Stimulated activated naive CD4-positive, alpha-beta T cell (primary cell): ENCODE measurements at regions not wholly inside any gene's neighbourhood (a gene's known extent, or its start where the extent isn't known, plus 50 kb on each side); places are given as distances from the start of the nearest gene placed in this dataset.

Experiments used
- DNase-seq, 6 experiments: peaks; one replicate each; lab custom pipeline; 2025; lab: John Stamatoyannopoulos, UW

DNA sequence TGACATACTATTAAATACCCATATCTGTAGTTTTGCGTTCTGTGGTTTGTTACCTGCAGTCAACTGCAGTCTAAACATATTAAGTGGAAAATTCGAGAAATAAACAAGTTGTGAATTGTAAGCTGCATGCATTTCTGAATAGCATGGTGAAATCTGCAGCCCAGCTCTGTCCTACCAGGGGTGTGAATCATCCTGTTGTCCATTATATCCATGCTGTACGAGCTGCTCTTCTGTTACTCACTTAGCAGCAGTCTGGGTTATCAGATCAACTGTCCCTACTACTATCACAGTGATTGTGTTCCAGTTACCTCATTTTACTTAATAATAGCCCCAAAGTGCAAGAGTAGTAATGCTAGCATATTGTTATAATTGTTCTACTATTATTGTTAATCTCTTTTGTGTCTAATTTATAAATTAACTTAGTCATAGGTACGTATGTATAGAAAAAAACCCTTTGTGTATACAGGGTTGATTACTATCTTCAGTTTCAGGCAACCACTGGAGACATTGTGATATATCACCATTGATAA, 173.7 kb upstream of the FAT4 start:
- DNase-seq = no peak

DNA sequence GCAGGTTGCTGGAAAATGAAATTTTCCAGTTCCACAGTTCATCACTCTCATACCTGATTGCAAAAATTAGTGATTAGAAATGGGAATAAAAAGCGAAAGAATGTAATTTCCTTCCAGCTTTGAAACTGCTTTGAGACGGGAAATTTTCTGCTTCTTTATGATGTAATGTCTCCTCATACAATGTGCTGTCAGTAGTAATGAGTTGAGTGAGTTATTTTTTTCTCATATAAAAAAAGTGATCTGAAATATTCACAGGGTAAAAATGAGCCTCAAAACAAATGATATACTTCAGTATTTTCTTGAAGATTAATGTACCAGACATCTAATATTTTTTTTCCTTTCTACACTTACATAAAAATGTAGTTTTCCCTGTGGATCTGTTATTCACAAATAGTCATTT, 179.1 kb upstream of the FAT4 start:
- DNase-seq = no peak

DNA sequence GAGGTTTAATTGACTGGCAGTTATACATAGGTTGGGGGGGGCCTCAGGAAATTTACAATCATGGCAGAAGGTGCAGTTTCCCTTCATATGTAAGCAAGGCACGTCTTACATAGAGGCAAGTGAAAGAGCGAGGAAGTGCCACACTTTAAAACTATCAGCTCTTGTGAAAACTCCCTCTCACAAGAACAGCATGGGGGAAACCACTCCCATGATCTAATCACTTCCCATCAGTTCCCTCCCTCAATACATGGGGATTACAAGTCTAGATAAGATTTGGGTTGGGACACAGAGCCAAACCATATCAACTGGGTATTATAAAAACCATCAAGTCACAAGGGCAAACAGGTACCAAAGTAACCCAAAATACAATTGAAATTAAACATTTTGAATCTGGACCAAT, 182.0 kb upstream of the FAT4 start:
- no peak for DNase-seq

DNA sequence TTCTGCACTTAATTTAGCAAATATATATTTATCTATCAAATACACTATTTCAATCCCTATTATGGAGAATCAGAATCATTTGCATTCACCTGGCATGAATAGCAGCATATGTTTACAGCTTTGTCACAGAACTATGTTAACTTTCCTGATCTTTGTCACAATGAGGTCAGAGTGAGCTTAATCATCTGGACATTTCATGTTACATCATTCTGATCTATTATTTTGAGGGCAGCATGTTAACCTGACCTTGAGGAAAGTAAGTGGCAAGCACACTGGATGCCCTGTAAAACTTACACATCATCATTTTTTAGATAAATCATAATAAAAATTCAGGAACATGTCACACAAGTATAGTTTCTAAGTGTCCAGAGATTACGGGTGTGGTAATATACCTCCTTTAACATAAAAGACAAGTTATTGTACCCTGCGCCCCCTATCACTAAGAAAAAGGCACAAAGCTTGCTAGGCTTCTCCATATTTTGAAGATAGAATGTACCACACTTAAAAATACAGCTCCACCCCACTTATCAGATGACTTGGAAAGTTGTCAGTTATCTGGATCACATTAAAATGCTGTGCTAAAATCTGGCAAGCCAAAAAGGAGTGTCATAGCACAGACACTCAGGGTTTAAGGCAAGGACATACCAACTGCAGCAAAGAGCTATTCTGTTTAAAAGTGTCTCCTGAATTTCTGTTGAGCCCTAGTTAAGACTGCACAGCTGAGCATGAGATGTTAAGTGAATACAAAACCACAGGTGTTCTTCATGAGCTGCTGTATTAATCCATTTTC, 182.7 kb upstream of the FAT4 start:
- DNase-seq = no peak

DNA sequence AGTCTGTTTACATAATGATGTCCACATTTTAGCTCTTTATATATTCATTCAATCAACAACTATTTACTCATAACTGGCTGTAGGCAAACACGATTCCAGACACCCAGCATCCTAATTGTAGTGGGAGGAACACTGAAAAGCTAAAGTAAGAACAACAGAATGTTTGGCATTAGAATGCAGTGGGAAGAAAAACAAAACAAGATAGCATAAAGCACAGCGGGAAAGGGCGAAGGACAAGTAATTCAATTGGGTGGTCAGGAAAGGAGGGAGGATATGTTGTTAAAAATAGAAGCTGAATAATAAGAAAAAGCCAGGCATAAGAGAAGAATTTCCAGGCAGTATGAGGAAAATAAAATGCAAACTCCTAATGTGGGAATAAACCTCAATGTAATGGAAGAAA, 189.5 kb upstream of the FAT4 start:
- DNase-seq = no peak

DNA sequence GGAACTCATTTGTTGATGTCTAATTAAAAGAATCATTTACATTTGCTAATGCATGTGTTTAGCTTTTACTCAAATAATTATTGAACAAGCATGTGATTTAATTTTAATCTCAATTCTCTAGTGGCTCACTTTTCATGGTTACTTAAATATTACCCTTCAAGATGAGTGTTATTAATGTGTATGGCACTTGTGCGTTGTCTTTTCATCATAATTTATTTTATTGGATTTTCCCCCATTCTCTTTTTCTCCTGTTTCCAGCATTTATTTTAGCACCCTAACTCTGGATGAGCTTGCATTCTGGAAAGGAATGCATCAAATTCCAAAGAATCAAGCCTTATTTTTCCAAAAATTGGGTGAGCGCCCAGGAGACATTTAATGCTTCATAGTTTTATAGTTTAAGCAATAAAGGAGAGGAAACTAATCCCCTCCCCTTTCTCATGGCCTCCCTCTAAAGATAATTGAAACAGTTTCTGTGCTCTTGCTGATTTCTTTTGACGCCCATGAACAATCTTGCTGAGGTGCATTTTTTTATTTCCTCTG, 191.1 kb upstream of the FAT4 start:
- DNase-seq = no peak

DNA sequence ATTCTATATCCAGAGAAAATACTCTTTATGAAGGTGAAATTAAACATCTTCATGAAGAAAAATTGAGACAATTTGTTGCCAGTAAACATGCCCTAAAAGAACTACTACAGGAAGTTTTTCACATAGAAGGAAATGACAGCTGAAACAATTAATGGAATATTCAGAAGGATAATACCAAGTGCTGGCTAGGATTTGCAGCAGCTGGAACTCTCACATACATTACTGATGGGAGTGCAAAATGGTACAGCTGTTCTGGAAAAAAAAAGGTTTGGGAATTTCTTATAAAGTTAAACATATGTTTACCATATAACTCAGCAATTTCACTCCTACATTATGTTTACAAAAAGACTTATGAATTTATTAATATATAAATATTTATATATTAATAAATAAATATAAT, 193.2 kb upstream of the FAT4 start:
- no peak for DNase-seq

DNA sequence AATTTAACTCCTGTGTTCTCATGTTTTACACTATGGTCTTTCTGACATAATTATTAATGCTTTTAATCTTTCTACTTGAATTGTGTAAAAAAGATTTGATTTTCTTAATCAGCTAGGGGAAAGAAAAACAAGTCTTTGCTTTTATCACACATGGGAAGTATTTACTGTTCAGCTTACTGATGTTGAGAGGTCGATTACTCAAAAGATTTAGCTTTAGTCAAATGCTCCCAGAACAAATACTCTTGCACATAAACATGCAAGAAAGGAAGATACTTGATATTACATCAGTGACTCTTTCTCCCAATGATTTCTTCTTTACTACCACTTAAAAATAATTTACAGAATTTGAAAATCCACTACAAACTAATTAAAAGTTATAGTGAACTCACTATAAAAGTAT, 198.3 kb upstream of the FAT4 start:
- DNase-seq = no peak

DNA sequence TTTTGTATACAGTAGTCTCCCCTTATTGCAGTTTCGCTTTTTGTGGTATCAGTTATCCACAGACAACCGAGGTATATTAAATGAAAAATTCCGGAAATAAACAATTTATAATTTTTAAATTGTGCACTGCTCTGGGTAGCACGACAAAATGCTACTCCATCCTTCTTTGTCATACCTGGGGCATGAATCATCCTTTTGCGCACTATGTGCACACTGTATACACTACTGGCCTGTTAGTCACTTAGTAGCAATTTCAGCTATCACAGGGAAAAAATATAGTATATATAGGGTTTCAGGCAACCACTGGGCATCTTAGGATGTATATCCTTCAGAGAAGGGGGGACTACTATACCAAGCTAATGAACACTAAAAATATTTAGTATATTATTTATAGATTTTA, 198.8 kb upstream of the FAT4 start:
- DNase-seq = no peak

DNA sequence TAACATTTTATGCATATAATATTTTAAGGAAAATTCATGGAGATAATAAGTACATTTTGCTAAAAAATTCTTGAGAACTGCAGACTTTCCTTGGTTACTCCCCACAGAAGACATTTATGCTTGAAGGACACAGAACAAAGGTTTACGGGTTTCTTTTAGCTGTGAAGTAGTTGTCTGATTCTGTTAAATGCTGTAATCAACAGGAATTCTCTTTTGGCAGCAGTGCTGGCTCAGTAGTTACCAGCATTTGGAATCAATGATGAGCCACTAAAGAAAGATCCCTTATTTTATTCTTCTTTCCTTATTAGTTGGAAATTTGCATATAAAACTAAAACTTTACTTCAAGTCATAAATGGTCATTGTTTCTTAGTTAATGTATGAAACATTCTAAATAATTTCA, 199.3 kb upstream of the FAT4 start:
- DNase-seq = no peak

DNA sequence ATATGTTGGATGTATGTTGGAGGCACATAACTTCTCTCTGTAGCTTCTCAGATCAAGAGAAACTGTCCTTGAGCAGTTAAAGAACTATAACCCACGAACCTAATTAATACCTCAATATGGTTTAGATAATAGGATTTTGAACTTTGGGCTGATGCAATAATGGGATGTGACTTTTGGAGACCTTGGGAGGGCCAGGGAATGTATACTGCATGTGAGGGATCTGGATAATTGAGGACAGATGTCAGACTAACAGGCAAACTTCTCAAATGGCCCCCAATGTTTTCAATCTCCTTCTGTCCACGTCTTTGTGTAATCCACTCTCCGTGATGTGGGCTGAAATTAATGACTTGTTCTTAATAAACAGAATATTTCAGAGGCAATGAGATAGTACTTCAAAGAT, 202.2 kb upstream of the FAT4 start:
- DNase-seq = no peak

DNA sequence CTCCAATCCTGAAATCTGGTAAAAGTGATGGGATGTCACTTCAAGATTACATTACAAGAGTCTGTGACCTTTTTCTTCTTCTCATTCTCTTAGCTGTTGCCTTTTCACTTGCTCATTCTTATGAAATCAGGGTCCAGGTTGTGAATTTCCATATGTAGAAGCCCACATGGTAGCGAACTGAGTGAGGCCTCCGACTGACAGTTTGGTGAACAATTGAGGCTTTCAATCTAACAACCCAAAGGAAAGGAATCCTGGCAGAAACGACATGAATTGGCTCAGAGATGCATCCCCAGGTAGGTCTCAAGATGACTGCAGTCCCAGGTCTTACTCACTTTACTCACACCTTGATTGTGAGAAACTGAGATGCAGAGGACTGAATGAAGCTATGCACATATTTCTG, 203.4 kb upstream of the FAT4 start:
- DNase-seq = no peak

DNA sequence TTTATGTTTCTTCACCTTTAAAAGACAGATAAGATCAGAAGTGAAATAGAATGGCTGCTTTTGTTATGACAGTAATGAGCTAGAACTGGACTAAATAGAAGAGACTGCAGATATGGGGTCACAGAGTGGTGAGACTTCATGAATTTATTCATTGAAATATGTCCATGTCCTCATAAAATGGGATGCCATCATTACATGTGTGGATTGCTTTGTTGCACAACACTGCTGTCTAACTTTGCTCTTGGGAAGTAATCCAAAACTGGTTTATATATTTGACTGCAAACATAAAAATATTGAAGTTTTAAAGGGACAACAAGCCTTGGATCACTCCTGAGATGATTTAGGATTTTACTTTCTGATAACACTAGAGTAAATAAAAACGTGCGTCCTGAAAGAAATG, 209.2 kb upstream of the FAT4 start:
- no peak for DNase-seq

DNA sequence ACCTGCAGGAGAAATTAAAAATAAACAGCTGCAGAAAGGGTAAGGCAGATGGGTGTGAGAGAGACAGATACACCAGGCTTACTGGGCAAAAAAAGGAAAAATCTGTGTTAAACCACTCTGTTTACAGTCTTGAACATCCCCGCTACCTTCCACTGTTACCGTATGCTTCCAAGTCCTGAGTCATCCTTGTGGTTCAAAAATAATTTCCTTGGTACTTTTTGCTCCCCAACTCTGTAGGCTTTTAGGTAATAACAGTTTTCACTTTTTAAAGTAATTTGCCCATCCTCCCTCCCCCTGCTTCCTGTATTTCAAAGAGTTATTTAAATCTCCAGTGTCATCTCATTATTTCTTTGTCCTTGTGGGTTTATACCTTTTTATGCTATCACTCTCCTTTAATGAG, 210.1 kb upstream of the FAT4 start:
- no peak for DNase-seq

DNA sequence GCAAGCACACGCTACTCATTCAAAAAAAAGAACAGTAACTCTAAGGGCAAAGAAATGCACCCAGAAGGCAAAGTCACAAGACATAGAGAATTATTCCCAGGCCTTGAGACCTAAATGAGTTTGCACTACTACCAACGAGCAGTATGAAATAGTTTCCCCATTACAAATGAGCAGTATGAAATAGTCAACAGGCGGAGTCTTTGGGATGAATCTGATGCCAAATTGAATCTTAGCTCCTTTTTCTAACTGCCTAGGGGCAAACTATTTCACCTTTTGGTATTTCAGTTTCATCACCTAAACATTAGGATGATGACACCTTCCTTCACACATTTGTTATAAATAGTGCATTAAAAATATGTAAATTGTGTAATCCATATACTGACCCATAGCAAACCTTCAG, 213.0 kb upstream of the FAT4 start:
- DNase-seq = no peak

DNA sequence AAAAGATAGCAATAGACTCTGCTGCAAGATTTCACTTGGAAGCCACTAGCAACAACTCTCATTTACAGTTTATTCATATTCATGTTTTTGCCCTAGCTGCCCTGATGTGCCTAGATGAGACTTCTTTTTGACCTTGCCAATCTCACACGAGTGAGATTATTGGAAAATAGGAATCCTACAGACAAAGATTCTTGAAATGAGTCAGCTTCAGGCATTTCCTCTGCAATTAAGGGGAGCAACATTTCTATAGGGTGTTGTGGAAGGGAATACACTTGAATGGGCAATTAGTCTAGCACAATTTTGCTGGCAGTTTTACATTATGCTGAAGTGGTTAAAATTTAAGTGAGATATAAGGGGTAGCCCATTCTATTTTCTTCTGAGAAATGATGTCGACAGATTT, 217.0 kb upstream of the FAT4 start:
- DNase-seq = no peak

DNA sequence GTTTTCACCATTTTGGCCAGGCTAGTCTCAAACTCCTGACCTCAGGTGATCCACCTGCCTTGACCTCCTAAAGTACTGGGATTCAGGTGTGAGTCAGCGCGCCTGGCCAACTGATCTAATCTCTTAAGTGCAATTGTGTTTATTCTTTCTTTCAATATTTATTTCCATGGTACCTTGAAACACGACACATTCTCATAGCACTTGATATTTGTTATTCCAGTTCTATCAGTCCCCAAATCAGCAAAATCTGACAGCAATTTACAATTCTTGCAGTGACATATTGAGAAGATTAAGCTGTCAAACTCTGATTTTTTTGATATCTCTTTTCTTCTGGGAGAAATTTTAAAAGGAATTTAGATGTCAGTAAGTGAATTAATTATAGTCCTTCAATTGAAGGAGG, 218.1 kb upstream of the FAT4 start:
- DNase-seq = no peak

DNA sequence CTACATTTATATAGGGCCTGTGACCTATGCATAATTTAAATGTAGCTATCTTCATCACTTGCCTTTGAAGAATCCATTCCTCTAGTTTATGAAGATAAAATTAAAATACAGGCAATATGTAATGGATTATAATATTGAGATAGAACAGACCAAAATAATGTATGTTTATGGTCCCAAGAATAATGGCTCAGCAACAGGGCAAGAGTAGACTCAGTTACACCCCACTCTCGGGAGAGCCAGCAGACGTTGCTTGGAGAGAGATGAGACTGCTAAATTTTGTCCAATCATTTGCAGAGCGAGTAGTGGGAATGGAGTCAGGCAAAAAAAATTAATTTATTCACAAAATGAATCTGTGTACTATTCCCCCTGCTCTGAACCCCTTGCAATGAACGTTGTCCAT, 223.2 kb upstream of the FAT4 start:
- DNase-seq = no peak

DNA sequence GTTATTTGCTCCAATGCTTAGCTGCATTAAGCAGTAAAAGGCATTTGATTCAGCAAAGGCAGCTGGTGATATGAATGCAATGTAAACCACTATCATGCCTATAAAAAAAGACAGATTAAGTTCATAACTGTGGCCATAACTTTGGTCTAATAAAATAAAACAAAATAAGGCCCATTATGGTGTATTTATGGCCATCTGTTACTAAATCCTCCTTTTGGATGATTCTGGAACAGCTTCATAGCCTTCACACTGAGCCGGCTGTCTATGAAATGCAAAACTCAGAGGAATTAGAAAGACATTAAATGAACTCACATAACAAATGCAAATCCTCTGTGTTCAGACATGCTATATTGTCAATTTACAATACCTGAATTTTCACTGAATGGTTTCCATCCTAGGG, 223.7 kb upstream of the FAT4 start:
- DNase-seq = no peak

DNA sequence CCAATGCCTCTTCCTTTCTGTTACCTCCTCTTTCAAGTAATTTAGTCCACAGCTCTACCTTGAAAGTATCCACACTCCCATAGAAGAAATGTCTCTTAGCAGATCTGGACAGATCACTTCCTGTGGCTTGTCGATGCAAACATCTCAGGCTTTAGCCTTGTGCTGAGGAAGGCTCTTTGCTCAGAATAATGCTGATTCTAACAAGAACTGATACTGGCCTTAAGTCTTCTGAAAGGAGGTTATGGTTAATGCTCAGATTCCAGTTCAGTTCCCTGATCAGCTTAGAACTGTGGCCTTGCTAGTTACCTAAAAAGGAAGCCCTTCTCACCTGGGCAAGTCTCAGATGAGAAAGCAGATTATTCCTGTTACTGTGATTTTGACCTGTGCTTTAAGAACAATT, 230.1 kb upstream of the FAT4 start:
- DNase-seq = no peak

DNA sequence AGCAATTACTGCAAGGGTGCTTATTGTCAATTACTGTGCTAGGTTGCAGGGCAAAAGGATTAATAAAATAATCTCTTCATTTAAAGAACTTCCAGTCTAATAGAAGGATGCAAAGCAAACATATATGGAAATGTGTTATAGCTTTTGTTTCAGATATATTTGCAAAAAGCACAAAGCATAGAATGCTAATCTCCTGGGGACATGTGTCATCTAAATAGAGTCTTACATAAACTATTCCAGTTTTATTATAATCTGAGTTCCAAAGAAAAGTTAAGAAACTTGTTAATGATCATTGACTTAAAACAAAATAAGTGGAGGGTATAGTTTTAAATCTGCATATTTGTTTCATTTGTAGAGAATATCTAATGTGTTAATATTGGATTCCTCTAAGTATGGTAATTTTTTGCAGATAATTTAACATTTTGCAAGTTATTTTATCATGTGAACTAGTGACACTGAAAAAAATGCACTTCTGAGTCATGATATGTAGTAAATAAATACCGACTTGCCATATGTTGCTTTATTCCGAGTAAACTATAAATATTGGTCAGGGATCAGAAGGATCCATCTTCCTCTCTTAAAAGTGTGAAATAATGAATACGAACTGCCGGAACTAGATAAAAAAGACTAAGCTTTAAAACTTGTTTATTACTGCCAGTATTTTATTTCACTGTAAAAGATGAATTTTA, 231.9 kb upstream of the FAT4 start:
- no peak for DNase-seq

DNA sequence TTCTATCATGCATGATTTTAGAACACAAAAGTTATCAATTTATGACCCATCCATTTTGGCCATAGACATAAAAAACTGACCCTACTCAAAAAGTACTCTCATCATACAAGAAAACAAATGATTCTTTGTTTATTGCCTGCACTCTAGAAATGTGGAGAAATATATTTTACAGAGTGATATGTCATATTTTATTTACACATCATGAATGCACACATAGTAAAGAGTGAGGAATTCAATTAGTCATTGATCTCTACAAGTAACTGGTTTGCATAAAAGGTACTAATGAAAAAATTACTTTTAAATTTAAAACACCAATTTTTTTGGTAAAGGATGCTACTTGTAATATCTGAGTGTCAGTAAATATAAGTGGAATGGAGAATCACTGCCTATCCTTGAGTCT, 242.5 kb upstream of the FAT4 start:
- DNase-seq = no peak

DNA sequence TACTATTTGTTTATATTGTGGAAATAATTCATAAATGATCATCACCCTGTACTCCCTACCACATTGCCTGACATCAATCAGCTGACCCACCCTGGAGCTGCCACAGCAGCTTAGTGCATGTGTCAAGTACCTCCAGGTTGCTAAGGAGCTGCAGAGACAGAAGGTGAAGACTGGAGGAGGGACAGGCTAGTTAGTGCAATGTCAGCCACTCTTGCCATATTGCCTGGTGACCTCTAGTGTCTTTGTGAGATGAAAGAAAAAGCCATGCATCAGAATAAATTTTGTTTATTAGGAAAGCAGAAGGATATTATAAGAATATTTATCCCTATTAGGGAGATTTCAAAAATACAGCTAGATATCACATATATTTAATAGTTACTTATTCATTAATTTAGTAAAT, 243.9 kb upstream of the FAT4 start:
- DNase-seq = no peak
